Nephron (organoid): ENCODE measurements at regions not wholly inside any gene's neighbourhood (a gene's known extent, or its start where the extent isn't known, plus 50 kb on each side); places are given as distances from the start of the nearest gene placed in this dataset.

ENCODE experiments used
- H3K27ac Mint-ChIP-seq, 3 experiments: 2 replicates each; pipeline ENCODE4 v1.8.0; 2020; ENCODE audit warnings: mixed read lengths in 3 of 3, mild to moderate bottlenecking in 2 of 3, moderate library complexity in 1 of 3
- H3K27me3 Mint-ChIP-seq: 2 replicates; pipeline ENCODE4 v1.8.0; 2021; ENCODE audit warnings: low read depth, mild to moderate bottlenecking, moderate library complexity, mixed read lengths
- H3K36me3 Mint-ChIP-seq: 2 replicates; pipeline ENCODE4 v1.8.0; 2020; ENCODE audit warnings: low read depth, mixed read lengths
- H3K4me1 Mint-ChIP-seq: 2 replicates; pipeline ENCODE4 v1.8.0; 2020; ENCODE audit warnings: mixed read lengths
- H3K4me3 Mint-ChIP-seq, 3 experiments: 2 replicates each; pipeline ENCODE4 v1.8.0; 2020; ENCODE audit warnings: mild to moderate bottlenecking in 3 of 3, mixed read lengths in 3 of 3, moderate library complexity in 2 of 3
- H3K9me3 Mint-ChIP-seq: 2 replicates; pipeline ENCODE4 v1.8.0; 2020; ENCODE audit warnings: mixed read lengths
- TF ChIP-seq, protein P1 (sequence below), 3 experiments: fragments of 200-600 bp; sonication (generic); IDR thresholded peaks; one replicate each; pipeline ENCODE4 v1.5.0; 2021; ENCODE audit warnings: antibody characterized with exemption in 3 of 3; ENCODE audit not compliant: unreplicated experiment in 3 of 3

DNA sequence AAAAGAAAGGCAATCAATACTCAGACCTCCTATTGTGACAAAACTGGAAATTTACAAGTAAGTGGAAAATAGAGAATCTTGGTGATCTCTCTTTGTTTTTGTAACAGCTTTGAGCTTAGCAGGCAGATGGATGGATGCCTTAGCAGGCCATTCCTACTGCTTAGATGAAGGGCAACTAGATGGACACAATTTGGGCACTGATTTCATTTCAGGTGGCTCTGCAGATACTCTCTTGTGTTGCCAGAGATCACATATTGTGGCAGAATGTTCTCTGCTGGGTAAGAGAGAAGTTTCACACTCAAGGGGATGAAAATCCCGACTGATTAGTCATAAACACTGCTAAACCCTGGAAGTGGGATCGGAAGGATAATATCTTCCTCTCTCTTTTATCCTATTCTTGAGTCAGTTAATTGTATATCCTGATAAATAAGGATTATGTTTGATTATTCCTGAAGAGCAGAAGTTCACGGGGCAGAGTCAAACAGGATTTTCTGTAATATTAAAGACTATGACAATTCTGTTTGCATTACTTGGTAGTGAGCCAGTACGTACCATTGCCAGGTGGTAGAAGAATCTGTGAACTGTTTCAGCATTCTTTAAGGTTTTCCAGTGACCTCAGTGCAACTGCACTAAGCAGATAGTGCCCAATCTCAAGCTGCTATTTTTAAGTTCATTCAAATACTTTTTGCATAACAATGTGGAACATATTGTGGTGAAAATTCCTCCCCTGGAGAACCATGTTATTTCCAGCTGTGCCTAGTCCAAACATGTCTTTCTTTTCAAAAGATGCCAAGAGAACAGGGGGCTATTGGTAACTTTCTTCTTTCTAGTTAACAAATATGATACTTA, 974.3 kb downstream of the FSTL5 start:
- Mint-ChIP-seq H3K27ac (no peak overlapping the region), H3K9me3 (no peaks in the 10 kb centered on the region), H3K36me3 (no peaks in the 10 kb centered on the region), H3K4me3 (no peak overlapping the region), H3K4me1 (peaks cover 19% of the 10 kb centered on the region), H3K27me3 (no peaks in the 10 kb centered on the region)
- TF ChIP-seq, protein P1, sequence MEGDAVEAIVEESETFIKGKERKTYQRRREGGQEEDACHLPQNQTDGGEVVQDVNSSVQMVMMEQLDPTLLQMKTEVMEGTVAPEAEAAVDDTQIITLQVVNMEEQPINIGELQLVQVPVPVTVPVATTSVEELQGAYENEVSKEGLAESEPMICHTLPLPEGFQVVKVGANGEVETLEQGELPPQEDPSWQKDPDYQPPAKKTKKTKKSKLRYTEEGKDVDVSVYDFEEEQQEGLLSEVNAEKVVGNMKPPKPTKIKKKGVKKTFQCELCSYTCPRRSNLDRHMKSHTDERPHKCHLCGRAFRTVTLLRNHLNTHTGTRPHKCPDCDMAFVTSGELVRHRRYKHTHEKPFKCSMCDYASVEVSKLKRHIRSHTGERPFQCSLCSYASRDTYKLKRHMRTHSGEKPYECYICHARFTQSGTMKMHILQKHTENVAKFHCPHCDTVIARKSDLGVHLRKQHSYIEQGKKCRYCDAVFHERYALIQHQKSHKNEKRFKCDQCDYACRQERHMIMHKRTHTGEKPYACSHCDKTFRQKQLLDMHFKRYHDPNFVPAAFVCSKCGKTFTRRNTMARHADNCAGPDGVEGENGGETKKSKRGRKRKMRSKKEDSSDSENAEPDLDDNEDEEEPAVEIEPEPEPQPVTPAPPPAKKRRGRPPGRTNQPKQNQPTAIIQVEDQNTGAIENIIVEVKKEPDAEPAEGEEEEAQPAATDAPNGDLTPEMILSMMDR (IDR thresholded peaks at IDR 0.05; ENCODE audit: unreplicated experiment in 3 of 3), result no peak

DNA sequence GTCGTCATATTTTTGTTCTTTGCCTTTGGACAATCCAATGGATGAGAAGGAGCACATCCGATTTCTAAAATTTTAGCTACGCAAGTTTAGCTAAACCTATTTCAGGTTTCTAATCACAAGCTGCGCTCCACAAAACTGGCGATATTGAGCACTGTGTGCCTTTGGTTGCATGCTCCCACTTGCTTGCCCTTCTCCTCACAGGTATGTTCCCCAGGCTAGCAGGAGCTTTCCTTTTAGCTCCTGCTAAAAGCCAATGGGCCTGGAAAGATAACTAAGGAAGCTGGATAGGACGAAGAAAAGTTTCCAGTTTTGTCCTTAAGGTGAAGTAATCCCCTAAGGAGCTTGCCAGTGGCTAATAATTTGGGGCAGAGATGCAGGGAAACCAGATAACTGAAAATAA, 975.2 kb downstream of the FSTL5 start:
- no peaks in the 10 kb centered on the region for H3K9me3 Mint-ChIP-seq
- TF ChIP-seq, protein P1 (IDR thresholded peaks at IDR 0.05; ENCODE audit: unreplicated experiment in 3 of 3), result no peak

DNA sequence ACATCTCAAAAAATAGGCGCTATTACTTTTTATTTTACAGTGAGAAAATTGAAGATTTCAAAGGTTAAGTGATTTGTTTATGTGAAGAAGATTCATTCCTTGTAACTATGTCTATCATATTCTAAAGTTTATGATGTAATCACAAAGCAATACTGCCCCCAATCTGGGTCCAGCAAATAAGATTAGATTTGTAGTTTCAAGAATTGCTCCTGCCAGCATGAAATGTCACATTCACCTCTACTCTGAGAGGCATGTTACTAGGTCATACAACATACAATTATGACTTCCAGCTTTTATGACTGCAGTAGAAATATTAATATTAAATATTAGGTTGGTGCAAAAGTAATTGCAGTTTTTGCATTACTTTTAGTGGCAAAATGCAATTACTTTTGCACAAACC, 976.2 kb downstream of the FSTL5 start:
- Mint-ChIP-seq H3K27me3 (no peaks in the 10 kb centered on the region), H3K9me3 (no peaks in the 10 kb centered on the region), H3K4me1 (peaks cover 19% of the 10 kb centered on the region), H3K27ac (no peak overlapping the region), H3K36me3 (no peaks in the 10 kb centered on the region), H3K4me3 (no peak overlapping the region)
- TF ChIP-seq, protein P1 (IDR thresholded peaks at IDR 0.05; ENCODE audit: unreplicated experiment in 3 of 3), result no peak

More for the DNA sequence above, 975.2 kb downstream of the FSTL5 start:
- Mint-ChIP-seq H3K27me3 (no peaks in the 10 kb centered on the region), H3K4me3 (no peak overlapping the region), H3K27ac (no peak overlapping the region), H3K36me3 (no peaks in the 10 kb centered on the region), H3K4me1 (peaks cover 19% of the 10 kb centered on the region)

DNA sequence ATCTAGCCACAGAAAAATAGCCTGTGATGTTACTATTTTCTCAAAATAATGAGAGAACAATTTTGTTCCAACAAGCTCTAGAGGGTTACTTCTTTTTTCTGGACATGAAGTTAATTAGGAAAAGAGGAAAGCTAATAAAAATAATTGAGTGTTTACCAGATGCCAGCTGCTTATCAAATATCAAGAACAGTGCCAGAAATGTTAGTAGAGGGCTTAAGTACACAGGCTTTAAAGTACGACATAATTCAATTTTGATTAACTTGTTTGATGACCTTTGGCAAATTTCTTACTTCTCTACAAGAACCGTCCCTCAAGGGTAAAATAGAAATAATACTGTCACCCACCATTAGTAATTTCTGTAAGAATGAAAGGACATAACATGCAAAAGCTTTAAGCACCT, 977.0 kb downstream of the FSTL5 start:
- TF ChIP-seq, protein P1 (IDR thresholded peaks at IDR 0.05; ENCODE audit: unreplicated experiment in 3 of 3), result no peak
- H3K36me3 Mint-ChIP-seq, result no peaks in the 10 kb centered on the region
- H3K9me3 Mint-ChIP-seq, result no peaks in the 10 kb centered on the region
- H3K27ac Mint-ChIP-seq, result peak overlapping the region in 1 of 3 experiments; percentile 43
- no peak overlapping the region for H3K4me3 Mint-ChIP-seq
- no peaks in the 10 kb centered on the region for H3K27me3 Mint-ChIP-seq
- H3K4me1 Mint-ChIP-seq, result peaks cover 19% of the 10 kb centered on the region

DNA sequence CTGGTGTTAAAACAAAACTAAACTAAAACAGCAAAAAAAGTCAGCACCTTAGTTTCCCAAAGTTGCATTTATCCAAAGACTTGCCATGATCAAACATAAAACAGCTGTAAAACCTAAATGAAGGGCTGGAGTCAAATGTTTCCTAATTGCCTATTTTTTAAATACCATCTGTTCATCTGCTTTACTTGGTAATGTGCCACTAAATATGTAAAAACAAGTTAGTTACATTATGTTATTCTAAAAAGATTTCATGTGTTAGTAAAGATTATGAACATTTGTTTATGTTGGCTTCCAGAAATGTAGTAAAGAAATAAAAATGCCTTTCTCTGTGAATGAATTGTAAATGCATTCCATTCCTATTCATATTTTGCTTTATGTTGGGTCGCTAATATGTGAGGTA, 977.8 kb downstream of the FSTL5 start:
- no peaks in the 10 kb centered on the region for H3K9me3 Mint-ChIP-seq
- TF ChIP-seq, protein P1 (IDR thresholded peaks at IDR 0.05; ENCODE audit: unreplicated experiment in 3 of 3), result no peak
- H3K4me3 Mint-ChIP-seq, result no peak overlapping the region
- peak overlapping the region; percentile 43 to 75 (median 60) for H3K27ac Mint-ChIP-seq
- H3K4me1 Mint-ChIP-seq, result peaks cover 19% of the 10 kb centered on the region
- H3K27me3 Mint-ChIP-seq, result no peaks in the 10 kb centered on the region
- no peaks in the 10 kb centered on the region for H3K36me3 Mint-ChIP-seq

DNA sequence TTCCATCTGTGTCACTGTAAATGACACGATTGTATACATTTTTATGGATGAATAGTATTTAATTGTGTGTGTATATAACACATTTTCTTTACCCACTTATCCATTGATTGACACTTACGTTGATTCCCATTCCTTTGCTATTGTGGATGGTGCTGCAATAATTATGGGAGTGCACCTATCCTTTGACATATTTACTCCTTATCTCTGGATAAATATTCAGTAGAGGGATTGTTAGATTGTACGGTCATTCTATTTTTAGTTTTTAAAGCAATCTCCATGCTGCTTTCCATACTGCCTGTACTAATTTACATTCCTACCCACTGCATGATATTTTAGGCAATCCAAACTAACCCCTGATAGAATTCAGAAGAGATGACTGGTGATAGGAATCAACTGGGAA, 980.1 kb downstream of the FSTL5 start:
- no peaks in the 10 kb centered on the region for H3K36me3 Mint-ChIP-seq
- no peaks in the 10 kb centered on the region for H3K27me3 Mint-ChIP-seq
- H3K4me1 Mint-ChIP-seq, result peaks cover 19% of the 10 kb centered on the region
- no peak overlapping the region for H3K27ac Mint-ChIP-seq
- TF ChIP-seq, protein P1 (IDR thresholded peaks at IDR 0.05; ENCODE audit: unreplicated experiment in 3 of 3), result no peak
- no peaks in the 10 kb centered on the region for H3K9me3 Mint-ChIP-seq
- no peak overlapping the region for H3K4me3 Mint-ChIP-seq
